Thyroid gland (tissue), 4 donors: ENCODE measurements at regions not wholly inside any gene's neighbourhood (a gene's known extent, or its start where the extent isn't known, plus 50 kb on each side); places are given as distances from the start of the nearest gene placed in this dataset.
A peak's percentile ranks its signal among the peaks of the same experiment; 100 is the strongest.

Experiments used
- DNase-seq, 2 donors: peaks; one replicate each; pipeline ENCODE4 v3.0.0-alpha.2; 2019
- H3K27ac ChIP-seq, 3 donors: fragments of 200-600 bp; sonication (generic); 1 replicate in 2 of 3; 2 replicates in 1 of 3; pipeline ENCODE4 v1.5.1; 2016 to 2019; ENCODE audit warnings: mild to moderate bottlenecking in 1 of 3, moderate library complexity in 1 of 3
- H3K27me3 ChIP-seq: fragments of 200-600 bp; sonication (generic); one replicate; pipeline ENCODE4 v1.5.1; 2019
- H3K36me3 ChIP-seq, 2 donors: fragments of 200-600 bp; sonication (generic); one replicate each; pipeline ENCODE4 v1.5.1; 2016 to 2019
- H3K4me1 ChIP-seq, 2 donors: fragments of 200-600 bp; sonication (generic); one replicate each; pipeline ENCODE4 v1.5.1; 2017 to 2019
- H3K4me3 ChIP-seq, 3 donors: fragments of 200-600 bp; sonication (generic); replicated peaks in 1 of 3; 1 replicate in 2 of 3; 2 replicates in 1 of 3; pipeline ENCODE4 v1.5.1; 2016; ENCODE audit warnings: mild to moderate bottlenecking in 1 of 3
- H3K9me3 ChIP-seq: fragments of 200-600 bp; sonication (generic); one replicate; pipeline ENCODE4 v1.5.1; 2017
- POLR2A ChIP-seq, 2 donors: fragments of 450-650 bp; IDR thresholded peaks; one replicate each; pipeline ENCODE4 v1.6.1; 2017; ENCODE audit warnings: antibody characterized with exemption in 2 of 2, mild to moderate bottlenecking in 2 of 2, moderate library complexity in 1 of 2
- WGBS, 2 donors: methylation state at CpG; one replicate each; pipeline ENCODE4 v1.1.5; 2017; 5-methylcytosine and 5-hydroxymethylcytosine counted together
- intact Hi-C: fragments of 100-400 bp; cut with DNase I; formaldehyde crosslinking; loops from one replicate; pipeline ENCODE4 v1.15.1; 2023
- TF ChIP-seq, protein P1 (sequence below), 6 experiments: fragments of 200-600 bp in 3 of 6; fragments of 450-650 bp in 3 of 6; sonication (generic) in 3 of 6; IDR thresholded peaks; one replicate each; pipeline ENCODE4 v1.5.1; 2016 to 2019; ENCODE audit warnings: antibody characterized with exemption in 6 of 6, mild to moderate bottlenecking in 2 of 6, inconsistent platforms in 1 of 6, moderate library complexity in 1 of 6

DNA sequence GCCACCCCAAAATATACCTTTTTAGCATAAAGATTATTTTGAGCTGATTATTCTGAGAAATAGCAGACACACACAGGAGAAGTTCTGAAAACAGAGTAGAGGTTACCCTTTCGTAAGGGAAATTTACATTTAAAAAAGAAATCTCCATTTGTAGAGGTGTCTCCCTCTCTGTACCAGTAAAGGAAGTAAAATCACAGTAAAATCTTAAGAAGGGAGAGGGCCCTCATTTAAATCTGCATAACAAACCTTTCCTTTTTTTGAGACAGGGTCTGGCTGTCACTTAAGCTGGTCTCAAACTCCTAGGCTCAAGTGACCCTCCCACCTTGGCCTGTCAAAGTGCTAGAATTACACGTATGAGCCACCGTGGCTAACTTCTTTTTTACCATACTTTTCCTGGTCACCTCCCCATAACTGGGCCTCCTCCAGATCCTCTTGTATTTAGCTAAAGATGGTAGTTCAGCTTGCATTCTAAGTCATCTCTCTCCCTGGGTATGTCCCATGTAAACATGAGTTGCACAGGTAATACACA lies 92.2 kb upstream of the INTU start:
- Histone ChIP-seq H3K27ac (no peak overlapping the region), H3K27me3 (no peaks in the 10 kb centered on the region), H3K4me3 (no peak overlapping the region), H3K36me3 (no peaks in the 10 kb centered on the region), H3K9me3 (no peaks in the 10 kb centered on the region), H3K4me1 (no peaks in the 10 kb centered on the region)
- intact Hi-C loops: no loop called here
- DNase-seq: no peak
- 80 to 87% methylated on average over 3 of the region's 3 CpGs for WGBS, 2 donors
- TF ChIP-seq, protein P1, sequence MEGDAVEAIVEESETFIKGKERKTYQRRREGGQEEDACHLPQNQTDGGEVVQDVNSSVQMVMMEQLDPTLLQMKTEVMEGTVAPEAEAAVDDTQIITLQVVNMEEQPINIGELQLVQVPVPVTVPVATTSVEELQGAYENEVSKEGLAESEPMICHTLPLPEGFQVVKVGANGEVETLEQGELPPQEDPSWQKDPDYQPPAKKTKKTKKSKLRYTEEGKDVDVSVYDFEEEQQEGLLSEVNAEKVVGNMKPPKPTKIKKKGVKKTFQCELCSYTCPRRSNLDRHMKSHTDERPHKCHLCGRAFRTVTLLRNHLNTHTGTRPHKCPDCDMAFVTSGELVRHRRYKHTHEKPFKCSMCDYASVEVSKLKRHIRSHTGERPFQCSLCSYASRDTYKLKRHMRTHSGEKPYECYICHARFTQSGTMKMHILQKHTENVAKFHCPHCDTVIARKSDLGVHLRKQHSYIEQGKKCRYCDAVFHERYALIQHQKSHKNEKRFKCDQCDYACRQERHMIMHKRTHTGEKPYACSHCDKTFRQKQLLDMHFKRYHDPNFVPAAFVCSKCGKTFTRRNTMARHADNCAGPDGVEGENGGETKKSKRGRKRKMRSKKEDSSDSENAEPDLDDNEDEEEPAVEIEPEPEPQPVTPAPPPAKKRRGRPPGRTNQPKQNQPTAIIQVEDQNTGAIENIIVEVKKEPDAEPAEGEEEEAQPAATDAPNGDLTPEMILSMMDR (IDR thresholded peaks at IDR 0.05): no peak
- no peak for TF ChIP-seq POLR2A (IDR thresholded peaks at IDR 0.05)

GRCh38 chr4:127545271-127545670 lies 87.5 kb upstream of the INTU start:
- intact Hi-C loops: no loop called here
- TF ChIP-seq POLR2A (IDR thresholded peaks at IDR 0.05): no peak
- TF ChIP-seq, protein P1 (IDR thresholded peaks at IDR 0.05): no peak
- no peak overlapping the region for H3K4me3 ChIP-seq
- H3K27me3 ChIP-seq: no peaks in the 10 kb centered on the region
- no peaks in the 10 kb centered on the region for H3K4me1 ChIP-seq
- no peak overlapping the region for H3K27ac ChIP-seq
- no peaks in the 10 kb centered on the region for H3K36me3 ChIP-seq
- H3K9me3 ChIP-seq: no peaks in the 10 kb centered on the region
- no peak for DNase-seq

- DNase-seq: no peak
- intact Hi-C loops: no loop called here
- H3K4me3 ChIP-seq: no peak overlapping the region
- H3K36me3 ChIP-seq: no peaks in the 10 kb centered on the region
- no peaks in the 10 kb centered on the region for H3K9me3 ChIP-seq
- WGBS, 2 donors: 88 to 89% methylated on average over 2 of the region's 2 CpGs
- TF ChIP-seq POLR2A (IDR thresholded peaks at IDR 0.05): no peak
- TF ChIP-seq, protein P1 (IDR thresholded peaks at IDR 0.05): no peak
- H3K27ac ChIP-seq: no peak overlapping the region
- no peaks in the 10 kb centered on the region for H3K27me3 ChIP-seq
- H3K4me1 ChIP-seq: no peaks in the 10 kb centered on the region
Observed at GRCh38 chr4:127548990-127549925, 83.5 kb upstream of the INTU start.

DNA sequence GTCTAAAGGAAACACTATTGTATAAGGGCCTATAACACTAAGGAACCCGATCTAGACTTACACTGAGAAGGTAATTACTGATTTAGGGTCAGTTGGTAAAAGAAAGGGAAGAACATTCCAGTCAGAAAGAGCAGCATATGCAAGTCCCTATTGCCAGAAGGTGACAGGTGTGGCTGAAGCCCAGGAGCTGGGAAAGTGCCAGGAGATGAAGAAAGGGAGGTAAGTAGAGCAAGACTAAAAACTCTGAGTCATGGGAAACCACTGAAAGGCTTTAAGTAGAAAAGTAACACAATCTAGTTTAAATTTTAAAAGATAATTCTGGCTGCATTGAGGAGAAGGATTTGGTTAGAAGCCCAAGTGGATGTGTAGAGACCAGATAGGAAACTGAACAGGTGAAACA lies 77.7 kb upstream of the INTU start:
- DNase-seq: peak; percentile 70 to 84
- no peaks in the 10 kb centered on the region for H3K36me3 ChIP-seq
- H3K4me3 ChIP-seq: no peak overlapping the region
- TF ChIP-seq, protein P1 (IDR thresholded peaks at IDR 0.05): no peak
- no peak for TF ChIP-seq POLR2A (IDR thresholded peaks at IDR 0.05)
- H3K27me3 ChIP-seq: no peaks in the 10 kb centered on the region
- intact Hi-C loops: no loop called here
- no peak overlapping the region for H3K27ac ChIP-seq
- no peaks in the 10 kb centered on the region for H3K9me3 ChIP-seq
- H3K4me1 ChIP-seq: peaks cover 2 to 4% of the 10 kb centered on the region in 2 donors
- 91 to 92% methylated on average over 1 of the region's 1 CpG for WGBS, 2 donors

- Histone ChIP-seq H3K4me3 (no peak overlapping the region), H3K27me3 (no peaks in the 10 kb centered on the region), H3K4me1 (peaks cover 2 to 9% of the 10 kb centered on the region in 2 donors), H3K36me3 (no peaks in the 10 kb centered on the region), H3K9me3 (no peaks in the 10 kb centered on the region), H3K27ac (no peak overlapping the region)
- WGBS, 2 donors: 92 to 95% methylated on average over 4 of the region's 4 CpGs
- intact Hi-C loops: no loop called here
- TF ChIP-seq, protein P1 (IDR thresholded peaks at IDR 0.05): no peak
- TF ChIP-seq POLR2A (IDR thresholded peaks at IDR 0.05): no peak
- no peak for DNase-seq
Observed at GRCh38 chr4:127558088-127558487, 74.7 kb upstream of the INTU start.
